DMS53 treated with DMSO at 0.1 percent for 48 hours (cell line): ENCODE measurements at regions not wholly inside any gene's neighbourhood (a gene's known extent, or its start where the extent isn't known, plus 50 kb on each side); places are given as distances from the start of the nearest gene placed in this dataset.
"Not testable (repeated sequence)": the region's sequence is repeated elsewhere in the genome, so short reads cannot be mapped to it uniquely, and the experiment has no call there.

Source experiments
- DNase-seq: peaks from one replicate; lab custom pipeline; 2025; ENCODE audit not compliant: unreplicated experiment; lab: John Stamatoyannopoulos, UW

DNA sequence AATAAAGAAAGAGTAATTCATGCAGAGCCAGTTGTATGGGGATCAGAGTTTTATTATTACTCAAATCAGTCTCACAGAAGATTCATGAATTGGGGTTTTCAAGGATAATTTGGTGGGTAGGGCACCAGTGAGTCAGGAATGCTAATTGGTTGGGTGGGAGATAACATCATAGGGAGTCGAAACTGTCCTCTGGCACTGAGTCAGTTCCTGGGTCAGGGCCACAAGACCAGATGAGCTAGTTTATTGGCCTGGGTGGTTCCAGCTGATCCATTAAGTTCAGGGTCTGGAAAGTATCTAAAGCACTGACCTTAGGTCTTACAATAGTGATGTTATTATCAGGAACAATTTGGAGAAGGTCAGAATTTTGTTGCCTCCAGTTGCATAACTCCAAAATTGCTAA lies 998.6 kb upstream of the EPHA6 start:
- DNase-seq = no peak

DNA sequence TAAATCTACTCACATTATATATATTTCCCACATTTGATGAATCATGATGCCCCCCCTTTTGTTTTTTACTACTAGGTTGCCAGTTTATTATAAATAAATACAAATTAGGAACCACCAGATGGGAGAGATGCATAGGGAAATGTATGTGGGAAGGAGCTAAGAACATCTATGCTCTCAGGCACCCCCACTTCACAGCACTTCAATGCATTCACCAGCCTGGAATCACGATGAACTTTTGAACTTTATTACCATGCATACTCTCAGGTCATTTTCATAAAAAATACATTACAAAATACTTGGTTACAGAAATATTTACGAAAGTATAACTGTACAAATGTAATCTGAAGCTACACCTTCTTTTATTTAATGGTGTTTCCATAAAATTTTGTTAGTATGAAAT lies 988.0 kb upstream of the EPHA6 start:
- DNase-seq = no peak

DNA sequence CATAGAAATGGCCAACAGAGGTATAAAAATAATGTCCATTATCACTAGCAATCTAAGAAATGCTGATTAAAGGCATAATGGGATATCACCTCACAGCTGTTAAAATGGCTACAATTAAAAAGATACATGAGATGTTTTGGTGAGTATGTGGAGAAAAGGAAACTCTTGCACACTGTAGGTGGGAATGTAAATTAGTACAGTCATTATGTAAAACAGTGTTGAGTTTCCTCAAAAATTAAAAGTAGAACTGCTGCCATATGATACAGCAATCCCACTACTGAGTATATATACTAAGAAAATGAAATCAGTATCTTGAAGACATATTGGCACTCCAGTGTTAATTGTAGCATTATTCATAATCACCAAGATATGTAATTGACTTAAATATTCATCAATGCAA lies 982.2 kb upstream of the EPHA6 start:
- no peak for DNase-seq

DNA sequence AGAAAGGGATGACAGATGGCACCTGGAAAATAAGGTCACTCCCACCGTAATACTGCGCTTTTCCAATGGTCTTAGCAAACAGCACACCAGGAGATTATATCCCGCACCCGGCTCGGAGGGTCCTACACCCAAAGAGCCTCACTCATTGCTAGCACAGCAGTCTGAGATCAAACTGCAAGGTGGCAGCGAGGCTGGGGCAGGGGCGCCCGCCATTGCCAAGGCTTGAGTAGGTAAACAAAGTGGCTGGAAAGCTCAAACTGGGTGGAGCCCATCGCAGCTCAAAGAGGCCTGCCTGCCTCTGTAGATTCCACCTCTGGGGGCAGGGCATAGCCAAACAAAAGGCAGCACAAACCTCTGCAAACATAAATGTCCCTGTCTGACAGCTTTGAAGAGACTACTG lies 953.8 kb upstream of the EPHA6 start:
- DNase-seq = not testable (repeated sequence)

DNA sequence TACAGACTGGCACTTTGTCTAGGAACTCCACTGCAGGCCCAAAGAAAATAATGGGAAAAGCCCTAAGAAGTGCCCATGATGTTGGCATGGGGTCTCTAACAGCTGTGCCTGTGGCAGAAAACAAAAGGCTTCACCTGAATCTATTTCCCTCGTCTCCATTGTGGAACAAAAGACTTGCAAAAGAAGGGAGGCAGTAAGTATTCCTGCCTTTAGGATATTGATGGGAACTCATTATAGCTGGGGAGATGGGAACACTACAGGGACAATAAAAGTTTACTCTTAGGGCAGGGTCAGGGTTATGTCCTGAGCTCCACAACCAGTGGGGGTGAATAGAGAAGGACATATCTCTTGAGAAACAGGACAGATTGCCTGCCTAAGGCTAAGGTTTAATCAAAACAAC lies 930.6 kb upstream of the EPHA6 start:
- no peak for DNase-seq

DNA sequence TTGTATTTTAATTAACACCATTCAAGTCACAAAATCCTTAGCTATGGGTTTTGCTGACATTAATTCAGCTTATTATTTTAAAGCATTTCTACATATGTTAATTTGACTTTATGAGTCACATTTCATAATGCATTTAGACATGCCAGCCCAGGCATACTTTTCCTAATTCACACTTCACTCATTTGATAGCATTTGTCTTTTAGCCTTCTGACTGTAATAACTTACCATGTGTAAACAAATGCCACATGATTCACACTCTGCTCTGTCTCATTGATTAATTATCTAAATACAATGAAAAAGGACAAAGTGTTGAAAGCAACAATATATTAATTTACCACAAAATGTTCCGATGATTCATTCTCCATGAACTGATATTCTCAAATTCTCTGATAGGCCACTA lies 927.8 kb upstream of the EPHA6 start:
- DNase-seq = no peak

DNA sequence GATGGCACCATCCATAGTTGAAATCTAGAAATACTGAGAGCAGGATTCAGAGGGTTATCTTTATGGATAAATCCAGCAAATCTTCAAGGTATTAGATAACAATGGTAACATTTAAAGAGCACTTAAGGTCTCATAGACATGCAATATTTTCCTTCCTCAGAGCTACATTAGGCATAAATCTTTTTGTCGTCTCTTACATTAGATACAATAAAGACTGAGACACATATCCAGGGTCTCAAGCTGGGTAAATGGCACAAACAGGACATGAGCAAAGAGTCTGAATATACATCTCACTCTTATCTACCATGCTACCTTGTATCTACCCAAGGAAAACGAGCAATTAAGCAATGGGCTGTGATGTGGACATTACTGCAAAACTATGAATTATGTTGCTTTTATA lies 927.3 kb upstream of the EPHA6 start:
- no peak for DNase-seq

DNA sequence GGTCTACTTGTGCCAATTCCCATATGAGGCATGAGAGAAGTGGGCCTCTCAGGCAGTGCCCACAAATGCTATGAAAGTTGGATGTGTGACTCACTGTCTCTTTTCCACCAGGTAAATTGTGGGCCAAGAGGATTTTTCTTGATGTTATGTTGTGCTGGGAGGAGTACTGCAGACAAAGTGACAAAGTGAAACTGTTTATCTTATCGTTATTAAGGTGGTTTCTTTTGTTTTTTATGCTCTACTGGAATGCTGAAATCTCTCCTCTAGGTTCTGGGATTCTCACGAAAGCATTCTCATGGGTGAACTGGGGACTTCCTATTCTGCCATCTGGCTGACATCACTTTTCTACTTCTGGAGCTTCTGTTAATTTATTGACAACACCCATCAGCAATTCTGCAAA lies 919.6 kb upstream of the EPHA6 start:
- DNase-seq = no peak

DNA sequence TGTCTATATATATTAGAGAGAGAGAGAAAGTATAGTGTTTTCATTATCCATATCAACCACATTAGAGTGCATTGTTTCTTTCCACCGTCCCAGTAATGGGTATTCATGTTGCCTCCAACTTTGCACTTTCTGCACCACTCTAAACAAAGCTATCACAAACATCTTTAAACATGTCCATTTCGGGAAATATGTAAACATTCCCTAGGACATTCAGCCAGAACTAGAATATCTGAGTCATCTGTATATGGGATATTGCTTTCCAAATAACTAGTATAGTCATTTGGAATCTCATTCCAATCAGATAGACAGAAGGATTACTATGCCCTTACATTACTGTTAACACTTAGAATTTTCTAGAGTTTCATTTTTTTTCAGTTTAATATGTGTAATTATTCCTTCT lies 914.9 kb upstream of the EPHA6 start:
- DNase-seq = no peak

DNA sequence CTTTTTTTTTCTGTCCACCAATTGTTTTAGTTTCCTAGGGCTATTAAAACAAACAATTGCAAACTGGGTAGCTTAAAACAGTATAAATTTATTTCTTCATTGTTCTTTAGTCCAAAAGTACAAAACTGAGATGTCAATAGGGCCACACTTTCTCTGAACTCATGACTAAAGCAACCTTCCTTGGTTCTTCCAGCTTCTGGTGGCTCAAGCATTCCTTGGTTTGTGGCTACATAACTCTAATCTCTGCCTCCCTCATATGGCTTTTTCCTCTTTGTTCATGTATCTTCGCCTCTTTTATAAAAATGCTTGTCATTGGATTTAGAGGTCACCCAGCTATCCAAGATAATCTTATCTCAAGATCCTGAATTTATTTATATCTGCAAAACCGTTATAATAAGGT lies 914.5 kb upstream of the EPHA6 start:
- DNase-seq = no peak

DNA sequence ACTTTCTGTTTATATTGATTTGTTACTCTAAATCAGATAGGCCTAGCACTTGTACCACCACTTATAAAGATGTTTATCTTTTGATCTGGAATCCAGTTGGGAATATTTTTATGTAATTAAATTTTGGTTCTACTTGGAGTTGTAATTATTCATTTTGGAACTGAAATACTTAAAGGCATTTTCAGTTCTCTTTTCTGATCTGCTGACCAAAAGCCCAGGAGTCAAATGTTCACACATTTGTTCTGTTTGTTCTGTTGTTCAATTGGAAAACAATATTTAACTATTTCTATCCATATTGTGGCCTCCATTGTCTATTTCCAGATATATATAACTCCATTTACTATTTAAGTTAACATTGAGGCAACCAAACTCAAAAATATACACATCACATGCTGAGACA lies 912.4 kb upstream of the EPHA6 start:
- DNase-seq = no peak

DNA sequence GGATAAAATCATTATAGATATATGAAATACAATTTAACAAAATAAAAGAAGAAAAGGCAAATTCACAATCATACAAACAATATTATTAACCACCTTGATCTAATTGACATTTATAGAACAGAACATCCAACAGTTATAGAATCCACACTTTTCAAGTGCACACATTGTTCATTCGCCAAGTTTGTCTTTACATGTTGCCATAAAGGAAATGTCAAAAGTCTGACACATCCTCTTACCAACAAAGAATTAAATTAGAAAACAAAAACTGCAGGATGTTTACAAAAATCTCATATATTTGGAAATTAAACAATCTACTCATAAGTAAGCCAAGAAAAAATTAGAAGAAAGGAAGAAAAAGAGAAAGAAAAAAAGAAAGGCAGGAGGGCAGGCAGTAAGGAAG lies 909.2 kb upstream of the EPHA6 start:
- DNase-seq = no peak

DNA sequence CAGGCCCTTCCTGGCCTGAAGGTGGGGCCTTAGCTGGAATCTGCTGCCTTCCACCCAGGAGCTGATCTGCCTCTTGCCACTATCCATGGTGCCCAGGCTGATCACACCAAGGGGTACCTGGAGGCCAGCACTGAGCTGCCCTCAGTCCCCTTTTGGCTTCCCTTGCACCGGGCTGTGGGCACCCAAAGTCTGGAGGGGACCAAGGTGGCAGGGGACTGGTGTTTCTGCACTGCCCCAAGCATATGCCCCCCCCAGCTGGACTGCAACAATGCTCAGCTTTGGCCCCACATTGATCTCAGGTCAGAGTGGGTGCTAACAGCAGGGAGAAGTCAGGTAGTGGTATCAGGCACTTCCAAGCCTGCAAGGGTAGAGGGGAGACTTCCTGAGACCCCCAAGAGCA lies 902.6 kb upstream of the EPHA6 start:
- DNase-seq = no peak

DNA sequence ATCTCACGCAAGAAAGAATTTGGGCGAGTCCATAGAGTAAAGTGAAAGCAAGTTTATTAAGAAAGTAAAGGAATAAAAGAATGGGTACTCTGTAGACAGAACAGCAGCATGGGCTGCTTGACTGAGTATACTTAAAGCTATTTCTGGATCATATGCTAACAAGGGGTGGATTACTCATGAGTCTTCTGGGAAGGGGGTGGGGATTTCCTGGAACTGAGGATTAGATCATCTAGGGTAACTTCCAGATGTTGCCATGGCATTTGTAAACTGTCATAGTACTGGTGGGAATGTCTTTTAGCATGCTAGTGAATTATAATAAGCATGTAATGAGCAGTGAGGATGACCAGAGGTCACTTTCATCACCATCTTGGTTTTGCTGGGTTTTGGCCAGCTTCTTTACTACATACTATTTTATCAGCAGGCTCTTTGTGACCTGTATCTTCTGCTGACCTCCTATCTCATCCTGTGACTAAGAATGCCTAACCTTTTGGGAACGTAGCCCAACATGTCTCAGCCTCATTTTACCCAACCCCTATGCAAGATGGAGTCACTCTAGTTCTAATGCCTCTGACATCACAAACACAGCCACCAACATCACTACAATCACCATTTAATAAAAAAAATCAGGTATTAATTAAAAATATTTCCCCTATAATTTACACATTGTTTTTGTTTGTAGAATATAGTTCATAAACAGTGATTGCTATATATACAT lies 890.7 kb upstream of the EPHA6 start:
- peak; percentile 19 for DNase-seq

DNA sequence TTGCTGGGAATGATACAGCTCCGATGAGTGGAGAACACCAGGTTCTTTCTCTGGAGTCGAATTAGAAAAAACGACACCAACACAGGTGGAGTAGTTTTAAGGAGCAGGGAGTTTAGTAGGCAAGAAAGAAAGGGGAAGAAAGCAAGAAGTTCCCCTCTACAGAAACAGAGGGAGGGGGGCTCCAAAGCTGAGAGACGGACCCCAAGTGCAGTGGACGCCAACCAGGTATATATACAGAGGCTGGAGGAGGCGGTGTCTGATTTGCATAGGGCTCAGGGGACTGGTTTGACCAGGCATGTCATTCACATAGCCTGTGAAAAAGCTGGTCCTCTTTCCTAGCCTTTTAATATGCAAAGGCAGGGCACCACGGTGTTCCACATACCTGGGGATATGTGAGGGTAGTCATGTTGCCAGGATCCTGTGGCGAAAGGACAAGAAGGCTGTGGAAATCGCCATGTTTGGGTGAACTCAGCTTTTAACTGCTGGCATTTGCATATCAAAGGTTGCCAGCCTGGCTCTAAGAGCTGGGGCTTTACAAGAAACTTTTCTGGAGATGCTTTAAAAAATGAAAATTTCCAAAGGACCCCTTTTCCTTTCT lies 887.4 kb upstream of the EPHA6 start:
- DNase-seq = no peak

DNA sequence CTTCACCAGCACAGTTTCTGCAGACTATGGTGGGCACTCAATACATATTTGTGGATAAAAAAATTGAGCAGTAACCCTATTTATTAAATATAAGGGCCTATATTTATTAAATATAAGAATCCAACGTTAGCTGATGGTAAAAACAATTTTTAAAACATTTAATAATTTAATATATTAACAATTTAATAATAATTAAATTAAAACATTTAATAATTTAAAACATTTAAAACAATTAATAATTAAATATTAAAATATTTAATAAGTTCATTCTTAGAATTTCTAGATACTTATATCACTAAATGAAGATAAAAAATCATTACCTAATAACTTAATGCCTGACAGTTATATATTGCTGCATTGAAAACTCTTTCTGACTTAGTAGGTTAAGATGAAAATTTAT lies 880.2 kb upstream of the EPHA6 start:
- DNase-seq = no peak

DNA sequence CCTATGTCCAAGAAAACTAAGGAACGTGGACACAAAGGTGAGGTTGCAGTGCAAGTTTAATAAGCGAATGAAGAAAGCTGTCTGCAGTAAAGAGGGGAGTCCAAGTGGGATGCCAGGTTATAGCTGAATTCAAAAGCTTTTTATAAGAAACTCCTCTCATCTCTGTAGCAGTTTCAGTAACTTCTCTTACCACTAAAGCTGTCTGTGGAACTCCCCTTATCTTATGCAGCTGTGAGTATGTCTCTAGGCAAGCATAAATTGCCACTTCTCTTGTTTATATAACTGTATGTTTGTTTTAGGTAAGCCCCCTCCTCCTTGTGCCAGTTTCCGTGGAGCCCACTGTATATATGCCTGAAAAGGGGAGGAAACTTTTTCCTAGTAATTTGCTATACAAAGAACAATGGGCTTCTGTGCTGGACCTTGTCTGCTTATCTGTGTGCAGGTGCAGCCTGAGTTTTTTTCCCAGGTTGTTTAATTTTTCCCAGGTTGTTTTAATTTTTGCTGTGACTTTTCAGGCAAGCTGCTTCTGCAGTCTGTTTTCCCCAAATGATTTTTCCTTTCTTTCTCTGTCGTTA lies 875.1 kb upstream of the EPHA6 start:
- DNase-seq = no peak

DNA sequence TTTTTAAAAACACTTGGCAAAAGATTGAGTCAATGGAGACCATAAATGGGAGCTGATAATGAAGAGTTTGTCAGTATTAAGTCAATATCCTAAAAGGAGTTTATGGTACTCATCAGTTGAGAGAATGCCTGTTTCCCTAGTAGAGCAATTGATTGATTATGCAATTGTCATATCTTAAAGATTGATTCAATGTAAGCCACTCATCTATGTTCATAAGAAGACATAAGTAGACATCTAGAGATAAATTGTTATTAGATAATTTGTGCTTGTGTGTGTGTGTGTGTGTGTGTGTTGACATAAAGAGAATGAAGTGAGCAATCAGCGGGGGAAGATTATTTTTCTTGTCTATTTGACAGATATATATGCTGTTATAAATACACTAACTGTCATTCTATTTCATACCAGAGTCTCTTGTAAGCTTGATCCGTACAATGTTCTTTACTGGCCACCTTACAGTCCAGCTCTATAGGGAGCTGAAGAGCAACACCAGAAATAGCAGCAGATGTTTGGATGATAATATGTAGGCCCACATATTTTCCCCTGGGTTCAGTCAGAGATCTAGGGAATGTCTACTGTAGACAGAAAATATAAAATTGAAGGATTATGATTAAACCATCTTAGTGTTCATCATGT lies 848.6 kb upstream of the EPHA6 start:
- DNase-seq = no peak

DNA sequence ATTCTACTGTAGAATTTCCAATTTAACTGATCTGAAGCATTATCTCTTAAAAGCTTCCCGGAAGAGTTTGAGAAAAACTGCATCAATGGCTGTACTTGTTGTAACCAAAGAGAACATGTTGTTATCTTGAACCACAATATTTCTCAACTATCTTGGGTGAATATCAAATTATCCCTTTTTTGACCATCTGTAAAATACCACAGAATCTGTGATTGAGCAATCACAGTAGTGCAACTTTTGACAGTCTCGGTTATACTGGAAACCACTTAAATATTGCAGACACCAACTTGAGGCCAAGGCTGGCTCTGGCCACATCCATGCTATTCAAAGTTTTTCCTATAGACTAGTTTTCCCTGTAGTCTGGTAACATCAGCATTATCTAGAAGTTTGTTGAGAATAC lies 842.8 kb upstream of the EPHA6 start:
- no peak for DNase-seq

DNA sequence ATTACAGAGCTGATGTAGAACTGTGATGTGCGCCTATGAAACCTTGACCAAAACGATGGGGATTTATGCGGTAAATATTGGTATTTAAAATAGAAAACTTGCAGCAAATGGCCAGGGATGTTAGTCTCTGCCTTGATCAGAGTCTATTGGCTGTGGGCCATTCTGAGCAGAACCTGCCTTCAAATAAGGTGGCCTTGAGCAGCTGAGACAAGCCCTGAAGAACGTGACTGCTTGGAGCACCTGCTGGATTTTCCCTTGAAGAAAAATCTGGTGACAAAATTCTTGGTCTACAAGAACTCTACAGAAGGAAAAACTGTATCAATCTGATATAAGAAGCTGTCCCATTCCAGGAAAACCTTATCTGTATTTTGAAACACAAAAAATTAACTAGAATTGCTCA lies 820.1 kb upstream of the EPHA6 start:
- no peak for DNase-seq

DNA sequence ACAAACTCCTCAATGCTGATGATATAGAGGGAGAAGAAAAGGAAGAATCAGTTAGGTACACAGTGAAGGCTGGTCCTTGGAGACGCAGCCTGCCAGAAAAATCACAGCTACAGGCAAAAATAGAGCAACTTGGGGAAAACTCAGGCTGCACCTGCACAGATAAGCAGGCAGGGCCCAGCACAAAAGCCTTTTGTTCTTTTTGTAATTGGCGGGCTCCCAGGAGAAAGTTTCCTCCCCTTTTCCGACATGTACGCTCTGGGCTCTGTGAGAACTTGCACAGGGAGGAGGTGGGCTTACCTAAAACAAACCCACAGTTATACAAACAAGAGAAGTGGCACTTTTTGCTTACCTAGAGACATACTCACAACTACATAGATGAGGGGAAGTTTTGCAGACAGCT lies 813.4 kb upstream of the EPHA6 start:
- DNase-seq = no peak

DNA sequence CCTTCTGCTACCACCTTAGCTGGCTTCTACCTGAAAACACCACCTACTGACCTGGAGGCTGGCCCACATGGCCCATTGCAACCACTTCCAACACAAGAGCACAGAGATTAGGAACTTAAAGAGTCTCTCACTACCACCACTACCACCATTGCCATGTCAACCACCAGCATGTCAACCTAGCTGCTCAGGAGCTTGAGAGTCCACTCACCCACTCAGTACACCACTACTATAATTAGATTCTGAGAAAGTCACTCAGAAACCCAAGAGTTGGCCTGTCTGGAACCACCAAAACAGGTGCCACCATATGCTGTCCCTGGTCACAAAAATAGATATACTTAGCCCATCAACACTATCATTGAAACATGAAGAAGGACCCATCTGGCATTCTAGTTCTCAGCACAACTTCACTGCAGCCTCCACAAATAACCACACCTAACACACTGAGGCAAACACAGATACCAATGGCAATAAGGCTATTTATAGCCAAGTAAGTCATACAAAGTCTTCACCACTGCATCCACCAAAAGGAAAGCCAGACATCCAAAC lies 806.7 kb upstream of the EPHA6 start:
- no peak for DNase-seq
